A549 (cell line): ENCODE measurements at regions not wholly inside any gene's neighbourhood (a gene's known extent, or its start where the extent isn't known, plus 50 kb on each side); places are given as distances from the start of the nearest gene placed in this dataset.

Source experiments
- ATAC-seq, 2 experiments: fragments of 200-7000 bp in 1 of 2; fragments of >200 bp in 1 of 2; cut with Nextera tagmentation in 1 of 2; cut with Tn5 transposase in 1 of 2; 3 replicates each; pipeline versions ENCODE4 v1.8.0 to v1.9.1; 2018 to 2020; ENCODE audit warnings: mild to moderate bottlenecking in 1 of 2, moderate library complexity in 1 of 2
- CTCF ChIA-PET: fragments of 300-600 bp; sonication (Branson Sonifier 250); formaldehyde crosslinking; extraction: SDS; loops from one replicate; lab custom pipeline; 2021; ENCODE audit warnings: antibody characterized with exemption, inconsistent platforms; lab: Yijun Ruan, JAX
- POLR2A ChIA-PET: fragments of 350-600 bp; formaldehyde crosslinking; extraction: SDS; loops from one replicate; lab custom pipeline; 2021; ENCODE audit warnings: antibody characterized with exemption, inconsistent platforms; lab: Yijun Ruan, JAX
- DNase-seq, 2 experiments: peaks; one replicate each; pipeline versions ENCODE4 v3.0.0 to v3.0.0-alpha.2; 2011 to 2016; ENCODE audit warnings: low read depth in 1 of 2, low spot score in 1 of 2
- FAIRE-seq: peaks from 2 replicates; lab custom pipeline; 2011; peaks lifted over from hg19 to GRCh38; lab: Jason Lieb, UNC
- H3K27ac ChIP-seq, 2 experiments: fragments of >200 bp; sonication (Bioruptor Twin); formaldehyde crosslinking; 3 replicates each; pipeline ENCODE4 v1.5.1; 2016 to 2017
- H3K4me1 ChIP-seq: fragments of >200 bp; sonication (Bioruptor Twin); formaldehyde crosslinking; 3 replicates; pipeline ENCODE4 v1.6.1; 2016
- H3K4me2 ChIP-seq: fragments of >200 bp; sonication (Bioruptor Twin); formaldehyde crosslinking; 3 replicates; pipeline ENCODE4 v1.6.1; 2016
- H3K4me3 ChIP-seq: fragments of >200 bp; sonication (Bioruptor Twin); formaldehyde crosslinking; 3 replicates; pipeline ENCODE4 v1.5.1; 2016
- H3K9me3 ChIP-seq: fragments of >200 bp; sonication (Bioruptor Twin); formaldehyde crosslinking; 3 replicates; pipeline ENCODE4 v1.6.1; 2016
- CBX8 ChIP-seq: fragments of 200-600 bp; sonication (generic); IDR thresholded peaks from 2 replicates; pipeline ENCODE4 v1.6.1; 2016
- CEBPB ChIP-seq, 2 experiments: fragments of >200 bp in 1 of 2; sonication (Bioruptor Twin) in 1 of 2; formaldehyde crosslinking in 1 of 2; IDR thresholded peaks; 2 replicates each; pipeline ENCODE4 v1.6.1; 2012 to 2016
- EHMT2 ChIP-seq: fragments of 200-600 bp; sonication (generic); IDR thresholded peaks from 2 replicates; pipeline ENCODE4 v1.6.1; 2016; ENCODE audit warnings: antibody characterized with exemption, low read depth, mild to moderate bottlenecking, moderate library complexity
- FOSB ChIP-seq: fragments of 250-450 bp; sonication (Bioruptor Pico); IDR thresholded peaks from 2 replicates; pipeline ENCODE4 v1.5.0; 2020; ENCODE audit warnings: mild to moderate bottlenecking, moderate library complexity
- GATA3 ChIP-seq: IDR thresholded peaks from 2 replicates; pipeline ENCODE4 v1.6.1; 2012; ENCODE audit warnings: borderline replicate concordance
- HOXA7 ChIP-seq: fragments of 250-450 bp; sonication (Bioruptor Pico); IDR thresholded peaks from 2 replicates; pipeline ENCODE4 v1.5.0; 2020; ENCODE audit warnings: mild to moderate bottlenecking, moderate library complexity
- JUNB ChIP-seq: fragments of >200 bp; sonication (Bioruptor Twin); formaldehyde crosslinking; IDR thresholded peaks from 2 replicates; pipeline ENCODE4 v1.6.1; 2016
- MAFK ChIP-seq: fragments of 450-650 bp; IDR thresholded peaks from 2 replicates; pipeline ENCODE4 v1.6.1; 2014; ENCODE audit not compliant: partially characterized antibody
- MAZ ChIP-seq: fragments of 150-350 bp; IDR thresholded peaks from 2 replicates; pipeline ENCODE4 v1.6.1; 2014; ENCODE audit warnings: antibody characterized with exemption, low read depth, low read length, borderline replicate concordance
- MYC ChIP-seq: IDR thresholded peaks from 2 replicates; pipeline ENCODE4 v1.6.1; 2012; ENCODE audit warnings: mild to moderate bottlenecking, inconsistent platforms, low read length, improper control_type of control experiment, borderline replicate concordance
- NPAS2 ChIP-seq: fragments of 250-450 bp; sonication (Bioruptor Pico); IDR thresholded peaks from 2 replicates; pipeline ENCODE4 v1.8.0; 2022; ENCODE audit warnings: mild to moderate bottlenecking, moderate library complexity, borderline replicate concordance
- POLR2A ChIP-seq: IDR thresholded peaks from 2 replicates; pipeline ENCODE4 v1.6.1; 2012; ENCODE audit warnings: mild to moderate bottlenecking, low read length
- RAD21 ChIP-seq, 2 experiments: fragments of >200 bp in 1 of 2; sonication (Bioruptor Twin) in 1 of 2; formaldehyde crosslinking in 1 of 2; IDR thresholded peaks in 1 of 2; conservative IDR thresholded peaks in 1 of 2; 2 replicates in 1 of 2; 3 replicates in 1 of 2; pipeline ENCODE4 v1.6.1; 2012 to 2018; ENCODE audit warnings: inconsistent platforms in 1 of 2
- RARB ChIP-seq: fragments of 250-450 bp; sonication (Bioruptor Pico); IDR thresholded peaks from 2 replicates; pipeline ENCODE4 v1.8.0; 2021; ENCODE audit warnings: mild to moderate bottlenecking, moderate library complexity
- RCOR1 ChIP-seq: fragments of 150-350 bp; IDR thresholded peaks from 2 replicates; pipeline ENCODE4 v1.6.1; 2014; ENCODE audit warnings: antibody characterized with exemption, low read length, low read depth
- TP53 ChIP-seq: fragments of 250-450 bp; sonication (Bioruptor Pico); IDR thresholded peaks from 2 replicates; pipeline ENCODE4 v1.5.0; 2021; ENCODE audit warnings: mild to moderate bottlenecking, moderate library complexity
- ZSCAN20 ChIP-seq: fragments of 250-450 bp; sonication (Bioruptor Pico); IDR thresholded peaks from 2 replicates; pipeline ENCODE4 v1.8.0; 2022; ENCODE audit warnings: mild to moderate bottlenecking, moderate library complexity
- WGBS: methylation state at CpG from one replicate; pipeline ENCODE4 v1.1.6; 2017; ENCODE audit errors: missing lambda C conversion rate; 5-methylcytosine and 5-hydroxymethylcytosine counted together
- TF ChIP-seq, protein P1 (sequence below): fragments of 200-600 bp; sonication (generic); IDR thresholded peaks from 2 replicates; pipeline ENCODE4 v1.6.1; 2016; ENCODE audit warnings: antibody characterized with exemption, mild to moderate bottlenecking, moderate library complexity
- TF ChIP-seq, protein P2 (sequence below): IDR thresholded peaks from 2 replicates; pipeline ENCODE4 v1.6.1; 2012; ENCODE audit warnings: low read depth, borderline replicate concordance
- TF ChIP-seq, protein P3 (sequence below): IDR thresholded peaks from 2 replicates; pipeline ENCODE4 v1.6.1; 2012
- TF ChIP-seq, protein P4 (sequence below): fragments of >200 bp; sonication (Bioruptor Twin); formaldehyde crosslinking; IDR thresholded peaks from 3 replicates; pipeline ENCODE4 v1.6.1; 2016
- TF ChIP-seq, protein P5 (sequence below): fragments of 250-450 bp; sonication (Bioruptor Pico); IDR thresholded peaks from 2 replicates; pipeline ENCODE4 v1.5.0; 2020; ENCODE audit warnings: low read depth, mild to moderate bottlenecking, moderate library complexity
- TF ChIP-seq, protein P6 (sequence below): IDR thresholded peaks from 2 replicates; pipeline ENCODE4 v1.6.1; 2012

DNA sequence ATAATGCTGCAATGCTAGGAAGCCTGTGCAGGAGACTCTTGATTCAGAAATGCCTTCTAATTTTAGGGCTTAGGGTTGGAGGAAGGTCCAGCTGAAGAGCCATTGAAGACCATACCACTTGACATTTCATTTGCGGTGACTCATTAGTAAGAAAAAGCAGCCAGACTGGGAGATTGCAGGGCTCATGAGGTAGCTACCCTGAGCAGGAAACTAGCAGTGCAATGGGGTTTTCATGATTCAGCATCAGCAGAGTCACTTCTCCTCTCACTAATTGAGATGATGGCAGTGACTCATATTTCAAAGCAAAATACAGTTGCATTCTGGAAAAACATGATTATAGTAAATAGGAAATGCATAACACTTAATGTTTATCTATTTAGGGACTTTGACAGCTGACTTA lies 434.1 kb downstream of the DNAJB9 start (continued):
- TF ChIP-seq EHMT2 (no peak), TP53 (CRISPR knock-in tag) (no peak), ZSCAN20 (CRISPR knock-in tag) (no peak)
- TF ChIP-seq, protein P1, sequence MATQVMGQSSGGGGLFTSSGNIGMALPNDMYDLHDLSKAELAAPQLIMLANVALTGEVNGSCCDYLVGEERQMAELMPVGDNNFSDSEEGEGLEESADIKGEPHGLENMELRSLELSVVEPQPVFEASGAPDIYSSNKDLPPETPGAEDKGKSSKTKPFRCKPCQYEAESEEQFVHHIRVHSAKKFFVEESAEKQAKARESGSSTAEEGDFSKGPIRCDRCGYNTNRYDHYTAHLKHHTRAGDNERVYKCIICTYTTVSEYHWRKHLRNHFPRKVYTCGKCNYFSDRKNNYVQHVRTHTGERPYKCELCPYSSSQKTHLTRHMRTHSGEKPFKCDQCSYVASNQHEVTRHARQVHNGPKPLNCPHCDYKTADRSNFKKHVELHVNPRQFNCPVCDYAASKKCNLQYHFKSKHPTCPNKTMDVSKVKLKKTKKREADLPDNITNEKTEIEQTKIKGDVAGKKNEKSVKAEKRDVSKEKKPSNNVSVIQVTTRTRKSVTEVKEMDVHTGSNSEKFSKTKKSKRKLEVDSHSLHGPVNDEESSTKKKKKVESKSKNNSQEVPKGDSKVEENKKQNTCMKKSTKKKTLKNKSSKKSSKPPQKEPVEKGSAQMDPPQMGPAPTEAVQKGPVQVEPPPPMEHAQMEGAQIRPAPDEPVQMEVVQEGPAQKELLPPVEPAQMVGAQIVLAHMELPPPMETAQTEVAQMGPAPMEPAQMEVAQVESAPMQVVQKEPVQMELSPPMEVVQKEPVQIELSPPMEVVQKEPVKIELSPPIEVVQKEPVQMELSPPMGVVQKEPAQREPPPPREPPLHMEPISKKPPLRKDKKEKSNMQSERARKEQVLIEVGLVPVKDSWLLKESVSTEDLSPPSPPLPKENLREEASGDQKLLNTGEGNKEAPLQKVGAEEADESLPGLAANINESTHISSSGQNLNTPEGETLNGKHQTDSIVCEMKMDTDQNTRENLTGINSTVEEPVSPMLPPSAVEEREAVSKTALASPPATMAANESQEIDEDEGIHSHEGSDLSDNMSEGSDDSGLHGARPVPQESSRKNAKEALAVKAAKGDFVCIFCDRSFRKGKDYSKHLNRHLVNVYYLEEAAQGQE: no peak

DNA sequence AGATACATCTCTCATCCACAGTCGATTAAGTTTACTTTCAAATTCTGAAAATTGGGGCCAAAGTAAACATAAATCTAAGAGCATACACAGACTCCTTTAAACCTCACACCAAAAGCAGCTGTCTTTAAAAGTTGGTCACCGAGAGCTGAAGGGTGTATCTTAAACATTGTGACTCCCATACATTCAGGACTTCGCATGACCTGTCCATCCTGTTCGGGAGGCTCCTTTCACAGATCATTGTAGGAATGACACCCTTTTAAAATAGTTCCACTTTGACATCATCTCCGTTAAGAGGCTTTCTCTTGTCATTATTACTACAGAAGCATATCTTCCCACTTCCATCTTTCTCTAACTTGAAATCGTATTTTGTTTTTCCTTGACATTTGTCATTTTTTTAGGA lies 440.0 kb downstream of the DNAJB9 start:
- Histone ChIP-seq H3K27ac (no peak overlapping the region), H3K4me3 (no peak overlapping the region), H3K4me2 (0 out of 3 replicates have a peak overlapping the region, but pooled peaks have one; percentile 1), H3K4me1 (no peaks in the 10 kb centered on the region), H3K9me3 (no peaks in the 10 kb centered on the region)
- FAIRE-seq: no peak
- POLR2A ChIA-PET: no interaction called here
- TF ChIP-seq MYC (no peak), TP53 (CRISPR knock-in tag) (no peak), MAZ (no peak), FOSB (CRISPR knock-in tag) (no peak), RAD21 (conservative IDR thresholded peaks at IDR 0.05 in 1 of 2, IDR thresholded peaks at IDR 0.05 in 1 of 2) (no peak), CEBPB (IDR thresholded peaks at IDR 0.05) (no peak), RARB (CRISPR knock-in tag) (no peak), MAFK (no peak), NPAS2 (CRISPR knock-in tag) (no peak), GATA3 (no peak), POLR2A (no peak), JUNB (no peak), HOXA7 (CRISPR knock-in tag) (no peak), CBX8 (no peak), RCOR1 (no peak)
- TF ChIP-seq, protein P2, sequence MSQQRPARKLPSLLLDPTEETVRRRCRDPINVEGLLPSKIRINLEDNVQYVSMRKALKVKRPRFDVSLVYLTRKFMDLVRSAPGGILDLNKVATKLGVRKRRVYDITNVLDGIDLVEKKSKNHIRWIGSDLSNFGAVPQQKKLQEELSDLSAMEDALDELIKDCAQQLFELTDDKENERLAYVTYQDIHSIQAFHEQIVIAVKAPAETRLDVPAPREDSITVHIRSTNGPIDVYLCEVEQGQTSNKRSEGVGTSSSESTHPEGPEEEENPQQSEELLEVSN: no peak
- TF ChIP-seq, protein P3, sequence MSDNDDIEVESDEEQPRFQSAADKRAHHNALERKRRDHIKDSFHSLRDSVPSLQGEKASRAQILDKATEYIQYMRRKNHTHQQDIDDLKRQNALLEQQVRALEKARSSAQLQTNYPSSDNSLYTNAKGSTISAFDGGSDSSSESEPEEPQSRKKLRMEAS: no peak
- TF ChIP-seq, protein P4, sequence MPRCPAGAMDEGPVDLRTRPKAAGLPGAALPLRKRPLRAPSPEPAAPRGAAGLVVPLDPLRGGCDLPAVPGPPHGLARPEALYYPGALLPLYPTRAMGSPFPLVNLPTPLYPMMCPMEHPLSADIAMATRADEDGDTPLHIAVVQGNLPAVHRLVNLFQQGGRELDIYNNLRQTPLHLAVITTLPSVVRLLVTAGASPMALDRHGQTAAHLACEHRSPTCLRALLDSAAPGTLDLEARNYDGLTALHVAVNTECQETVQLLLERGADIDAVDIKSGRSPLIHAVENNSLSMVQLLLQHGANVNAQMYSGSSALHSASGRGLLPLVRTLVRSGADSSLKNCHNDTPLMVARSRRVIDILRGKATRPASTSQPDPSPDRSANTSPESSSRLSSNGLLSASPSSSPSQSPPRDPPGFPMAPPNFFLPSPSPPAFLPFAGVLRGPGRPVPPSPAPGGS: no peak
- TF ChIP-seq, protein P5, sequence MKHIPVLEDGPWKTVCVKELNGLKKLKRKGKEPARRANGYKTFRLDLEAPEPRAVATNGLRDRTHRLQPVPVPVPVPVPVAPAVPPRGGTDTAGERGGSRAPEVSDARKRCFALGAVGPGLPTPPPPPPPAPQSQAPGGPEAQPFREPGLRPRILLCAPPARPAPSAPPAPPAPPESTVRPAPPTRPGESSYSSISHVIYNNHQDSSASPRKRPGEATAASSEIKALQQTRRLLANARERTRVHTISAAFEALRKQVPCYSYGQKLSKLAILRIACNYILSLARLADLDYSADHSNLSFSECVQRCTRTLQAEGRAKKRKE: no peak
- TF ChIP-seq, protein P6, sequence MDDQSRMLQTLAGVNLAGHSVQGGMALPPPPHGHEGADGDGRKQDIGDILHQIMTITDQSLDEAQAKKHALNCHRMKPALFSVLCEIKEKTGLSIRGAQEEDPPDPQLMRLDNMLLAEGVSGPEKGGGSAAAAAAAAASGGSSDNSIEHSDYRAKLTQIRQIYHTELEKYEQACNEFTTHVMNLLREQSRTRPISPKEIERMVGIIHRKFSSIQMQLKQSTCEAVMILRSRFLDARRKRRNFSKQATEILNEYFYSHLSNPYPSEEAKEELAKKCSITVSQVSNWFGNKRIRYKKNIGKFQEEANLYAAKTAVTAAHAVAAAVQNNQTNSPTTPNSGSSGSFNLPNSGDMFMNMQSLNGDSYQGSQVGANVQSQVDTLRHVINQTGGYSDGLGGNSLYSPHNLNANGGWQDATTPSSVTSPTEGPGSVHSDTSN: no peak
- CTCF ChIA-PET: no interaction called here
- no peak for ATAC-seq
- no peak for DNase-seq
- 11% methylated on average over 6 of the region's 6 CpGs for WGBS
